GM18498 (cell line): ENCODE measurements at regions not wholly inside any gene's neighbourhood (a gene's known extent, or its start where the extent isn't known, plus 50 kb on each side); places are given as distances from the start of the nearest gene placed in this dataset.

Experiments used
- ATAC-seq: cut with Tn5 transposase; IDR thresholded peaks from one replicate; pipeline ENCODE4 v1.9.1; 2021; ENCODE audit warnings: mild to moderate bottlenecking, moderate library complexity; ENCODE audit not compliant: unreplicated experiment

DNA sequence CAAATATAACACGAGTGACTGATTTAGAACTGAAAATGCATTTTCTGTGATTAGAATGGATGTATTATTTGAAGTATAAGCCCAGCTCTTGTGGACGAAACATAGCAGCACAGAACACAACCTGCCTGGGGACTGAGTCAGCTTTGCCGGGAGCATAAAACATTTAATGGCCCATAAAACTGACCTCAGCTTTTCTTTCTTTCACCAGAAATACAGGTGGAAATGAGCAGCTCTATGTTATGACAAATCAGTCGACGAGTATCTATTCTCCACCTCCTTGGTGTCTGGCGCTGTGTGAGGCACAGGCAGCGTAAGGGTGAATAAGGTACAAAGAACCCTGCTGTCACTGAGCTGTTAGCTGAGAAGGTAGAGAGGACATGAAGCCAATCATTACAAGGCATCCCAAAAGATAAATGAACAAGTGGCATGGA lies 471.6 kb upstream of the AKR1E2 start:
- ATAC-seq, result no peak

DNA sequence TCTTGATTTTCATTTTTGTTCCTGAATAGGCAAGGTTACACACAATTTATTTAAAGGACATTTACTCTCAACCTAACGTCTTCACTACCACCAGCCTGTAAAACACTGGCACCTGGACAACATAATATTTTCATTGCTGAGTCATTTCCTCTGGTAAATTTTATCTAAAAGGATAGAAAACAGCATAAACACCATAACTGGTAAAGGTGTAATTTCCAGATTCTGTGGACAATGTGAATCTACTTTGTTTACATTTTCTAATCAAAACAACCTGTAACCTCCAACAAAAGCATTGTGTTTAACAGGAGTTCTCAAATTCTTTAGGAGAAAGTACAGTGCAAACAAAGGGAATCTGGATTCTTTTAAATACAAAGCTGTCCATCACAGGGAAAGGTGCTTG lies 472.0 kb upstream of the AKR1E2 start:
- no peak for ATAC-seq

DNA sequence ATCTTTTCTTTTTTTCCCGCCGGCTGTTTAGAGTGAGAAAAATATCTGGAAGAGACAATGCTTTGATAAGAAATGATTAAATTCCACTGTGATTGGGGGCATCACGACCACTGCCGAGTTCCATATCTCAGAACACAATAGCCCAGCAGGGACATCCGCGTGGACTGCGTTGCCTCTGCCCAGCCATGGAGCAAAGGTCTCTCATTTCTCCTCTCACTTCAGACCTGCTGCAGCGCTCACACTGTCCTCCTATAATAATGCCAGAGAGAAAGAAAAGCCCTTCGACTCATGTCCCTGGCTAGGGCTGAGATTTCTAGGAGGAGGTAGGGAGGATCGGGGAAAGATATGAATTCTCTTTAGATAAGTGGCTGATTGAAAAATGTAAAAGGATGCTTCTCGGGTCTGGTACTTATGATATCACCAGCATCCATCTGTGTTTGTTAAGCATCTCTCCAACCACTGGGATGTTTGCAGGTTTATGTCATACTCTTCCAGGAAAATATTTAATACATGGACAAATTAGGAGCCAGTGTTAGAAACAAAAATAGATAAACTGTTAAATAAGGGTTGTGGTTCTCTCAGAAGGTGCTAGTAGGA lies 472.9 kb upstream of the AKR1E2 start:
- ATAC-seq, result no peak

DNA sequence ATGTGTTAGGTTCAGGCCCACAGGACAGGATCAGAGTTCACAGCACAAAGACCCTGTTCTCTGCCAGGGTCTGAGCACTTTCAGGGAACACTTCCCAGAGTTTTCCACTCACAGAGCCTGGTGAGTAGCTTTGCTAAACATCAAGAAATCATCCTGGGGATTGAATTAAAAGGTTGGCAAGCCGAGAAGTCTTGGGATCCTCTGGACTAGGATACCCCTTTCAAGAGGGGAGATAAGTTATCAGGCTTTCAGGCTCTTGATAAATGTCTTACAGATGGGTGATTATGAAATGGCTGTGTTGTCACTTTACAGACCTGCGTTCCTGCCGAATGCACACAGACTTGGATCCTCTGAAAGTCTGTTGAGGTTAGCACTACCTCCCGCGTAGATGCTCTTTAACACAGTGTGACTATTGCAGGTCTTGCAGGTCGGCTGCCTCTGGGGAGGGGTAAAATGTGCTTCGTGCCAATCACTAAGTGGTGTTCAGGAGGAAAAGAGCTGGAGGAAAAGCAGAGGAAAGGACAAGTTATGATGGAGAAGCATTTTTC lies 473.5 kb upstream of the AKR1E2 start:
- ATAC-seq, result no peak

GRCh38 chr10:4351723-4352413 lies 474.1 kb upstream of the AKR1E2 start:
- ATAC-seq, result no peak

DNA sequence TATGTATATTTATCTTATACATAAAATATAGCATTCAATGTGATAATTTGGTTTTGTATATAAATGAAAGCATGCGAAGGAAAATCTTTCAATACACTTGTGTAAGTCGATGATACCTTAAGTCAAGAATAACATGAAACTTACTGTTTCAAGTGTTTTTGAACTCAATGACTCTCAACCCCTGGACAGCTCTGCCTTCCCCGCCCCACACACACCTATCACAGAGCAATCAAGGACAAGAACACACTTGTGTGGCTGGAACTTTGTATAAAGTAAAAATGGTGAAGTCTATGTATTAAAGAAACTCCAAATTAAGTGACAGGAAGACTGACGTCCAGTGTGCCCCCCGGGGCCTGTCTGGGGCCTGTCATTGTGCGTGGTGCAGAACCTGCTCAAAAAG lies 478.6 kb upstream of the AKR1E2 start:
- ATAC-seq, result no peak

DNA sequence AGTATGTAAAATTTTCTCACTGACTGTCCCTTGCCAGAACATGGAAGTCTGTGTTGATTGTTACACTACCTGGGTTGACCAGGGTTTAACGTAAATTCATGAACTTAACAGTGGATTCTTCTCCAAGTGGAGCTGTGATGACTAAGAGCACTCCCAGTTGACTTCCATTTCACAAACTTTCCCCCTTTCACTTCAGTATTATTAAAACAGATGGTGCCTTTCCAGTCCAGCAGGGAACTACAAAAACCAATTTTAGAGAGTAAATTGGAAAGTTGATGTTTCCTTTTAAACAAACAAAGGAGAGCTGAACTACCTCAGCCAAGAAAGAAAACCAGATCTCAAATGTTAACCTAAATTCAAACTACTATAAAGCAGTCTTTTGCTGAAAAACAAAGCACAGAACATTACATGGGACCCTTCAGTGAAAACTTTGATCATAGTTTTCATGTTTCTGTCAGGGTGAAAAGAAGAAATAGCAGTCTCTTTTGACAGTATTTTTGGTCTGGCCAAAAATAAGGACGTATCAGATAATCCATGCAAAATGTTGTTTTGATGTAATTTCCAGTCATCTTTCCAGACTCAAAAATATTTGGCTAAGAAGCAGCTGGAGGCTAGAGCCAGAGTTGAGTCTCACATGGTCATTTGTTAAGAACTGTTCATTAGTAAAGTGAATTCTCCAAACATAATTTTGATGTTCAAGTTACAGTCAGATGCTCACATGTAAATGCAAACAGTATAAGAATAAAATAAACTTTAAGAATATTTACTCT lies 479.9 kb upstream of the AKR1E2 start:
- ATAC-seq, result no peak

- ATAC-seq, result no peak
Measured at GRCh38 chr10:4344492-4344994, 481.5 kb upstream of the AKR1E2 start.

- no peak for ATAC-seq
Measured at GRCh38 chr10:4343873-4344272, 482.1 kb upstream of the AKR1E2 start.

DNA sequence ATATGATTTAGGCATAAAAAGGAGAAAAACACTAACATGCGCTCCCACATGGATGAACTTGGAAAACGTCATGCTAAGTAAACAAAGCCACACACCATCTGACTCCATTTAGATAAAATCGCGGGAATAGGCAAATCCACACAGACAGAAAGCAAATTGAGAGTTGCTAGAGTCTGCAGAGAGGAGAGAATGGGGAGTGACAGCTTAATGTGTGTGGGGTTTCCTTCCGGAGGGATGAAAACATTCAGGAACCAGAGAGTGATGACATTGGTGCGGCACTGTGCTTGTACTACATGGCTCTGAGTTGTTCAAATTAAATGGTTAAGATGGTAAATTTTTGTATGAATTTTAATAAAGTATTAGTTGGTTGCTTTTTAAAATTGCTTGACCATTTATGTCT lies 482.9 kb upstream of the AKR1E2 start:
- no peak for ATAC-seq

DNA sequence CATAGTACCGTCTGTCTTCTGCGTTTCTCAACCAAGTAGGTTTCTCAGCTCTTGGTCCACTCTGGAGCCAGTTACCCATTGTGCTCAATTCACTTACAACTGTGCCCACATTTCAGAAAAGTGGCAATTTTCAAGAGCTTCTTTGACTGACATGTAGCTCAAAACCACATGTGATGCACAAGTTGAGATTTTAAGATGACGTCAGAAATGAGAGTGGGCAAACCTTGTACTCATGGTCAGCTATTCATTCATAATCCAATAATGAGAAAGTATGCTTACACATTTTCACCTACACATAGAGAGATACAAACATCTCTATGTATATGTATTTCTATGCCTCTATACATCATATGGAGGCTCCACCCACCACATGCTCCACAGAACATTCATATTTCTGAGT lies 487.2 kb upstream of the AKR1E2 start:
- ATAC-seq, result no peak

GRCh38 chr10:4337563-4337962 lies 488.4 kb upstream of the AKR1E2 start:
- no peak for ATAC-seq

GRCh38 chr10:4334871-4335270 lies 491.1 kb upstream of the AKR1E2 start:
- no peak for ATAC-seq

GRCh38 chr10:4334015-4334414 lies 492.0 kb upstream of the AKR1E2 start:
- no peak for ATAC-seq

DNA sequence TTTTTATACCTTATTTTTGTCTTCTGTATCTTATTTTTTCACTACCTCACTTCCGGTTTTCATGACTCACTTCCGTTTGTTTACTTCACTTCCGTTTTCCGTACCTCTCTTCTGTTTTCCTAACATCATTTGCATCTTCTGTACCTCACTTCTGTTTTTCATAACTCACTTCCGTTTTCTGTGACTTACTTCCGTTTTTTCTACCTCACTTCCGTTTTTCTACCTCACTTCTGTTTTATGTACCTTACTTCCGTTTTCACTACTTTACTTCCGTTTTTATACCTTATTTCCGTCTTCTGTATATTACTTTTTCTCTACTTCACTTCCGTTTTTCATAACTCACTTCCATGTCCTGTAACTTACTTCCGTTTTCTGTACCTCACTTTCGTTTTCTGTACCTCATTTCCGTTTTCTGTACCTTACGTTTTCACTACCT lies 492.5 kb upstream of the AKR1E2 start:
- no peak for ATAC-seq

GRCh38 chr10:4332764-4333458 lies 493.1 kb upstream of the AKR1E2 start:
- ATAC-seq, result no peak

DNA sequence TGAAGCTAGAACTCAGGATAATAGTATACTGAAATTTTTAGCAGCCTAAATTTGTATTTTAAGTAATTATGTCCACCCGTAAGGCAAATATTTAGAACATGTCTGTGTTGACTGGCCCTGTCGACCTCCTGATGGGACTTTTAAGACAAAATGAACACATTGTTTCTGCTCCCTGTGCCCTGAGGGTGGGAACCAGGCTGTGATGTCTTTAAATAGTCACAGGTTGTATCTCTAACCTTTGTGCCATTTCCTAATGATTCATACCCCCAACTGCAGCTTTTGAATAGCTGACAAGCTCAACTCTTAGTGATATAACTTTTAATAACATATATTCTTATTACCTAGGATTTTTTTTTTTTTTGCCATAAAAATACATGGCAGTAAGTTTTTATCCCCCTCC lies 494.9 kb upstream of the AKR1E2 start:
- no peak for ATAC-seq

DNA sequence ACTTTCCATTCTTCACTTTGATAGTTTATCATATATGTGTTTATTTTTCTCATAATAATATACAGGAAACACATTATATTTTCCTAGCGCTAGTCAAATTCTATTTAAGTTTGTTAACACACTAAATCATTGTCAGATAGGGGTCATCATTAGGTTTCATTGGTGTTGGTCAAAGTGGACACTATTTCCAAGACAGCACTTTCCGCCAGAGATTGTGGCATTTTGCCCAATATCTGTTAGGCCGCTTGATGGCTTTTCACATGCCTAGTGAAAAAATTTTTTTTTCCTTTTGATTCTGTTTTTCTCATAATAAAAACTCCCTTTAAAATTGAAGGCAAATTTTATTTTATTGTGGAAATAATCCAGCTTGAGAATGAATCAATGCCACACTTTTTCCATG lies 495.4 kb upstream of the AKR1E2 start:
- no peak for ATAC-seq

DNA sequence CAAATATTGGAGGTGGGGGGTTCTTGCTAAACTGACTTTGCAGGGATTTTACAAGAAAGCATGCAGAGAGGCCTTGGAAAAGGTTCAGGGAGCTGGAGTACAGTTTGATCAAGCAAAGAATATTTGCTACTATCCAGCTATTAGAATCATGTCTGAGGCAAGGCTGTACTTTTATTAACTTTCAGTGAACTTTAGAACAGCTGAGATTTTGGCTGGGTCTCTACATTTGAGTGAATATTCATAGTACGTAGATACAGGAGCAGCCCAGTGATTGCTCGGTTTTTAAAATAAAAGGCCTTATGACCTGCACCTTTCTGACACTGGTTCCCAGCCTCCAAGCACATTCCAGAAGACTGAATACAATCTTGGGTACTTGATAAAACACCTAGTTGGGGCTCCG lies 496.8 kb upstream of the AKR1E2 start:
- ATAC-seq, result no peak

DNA sequence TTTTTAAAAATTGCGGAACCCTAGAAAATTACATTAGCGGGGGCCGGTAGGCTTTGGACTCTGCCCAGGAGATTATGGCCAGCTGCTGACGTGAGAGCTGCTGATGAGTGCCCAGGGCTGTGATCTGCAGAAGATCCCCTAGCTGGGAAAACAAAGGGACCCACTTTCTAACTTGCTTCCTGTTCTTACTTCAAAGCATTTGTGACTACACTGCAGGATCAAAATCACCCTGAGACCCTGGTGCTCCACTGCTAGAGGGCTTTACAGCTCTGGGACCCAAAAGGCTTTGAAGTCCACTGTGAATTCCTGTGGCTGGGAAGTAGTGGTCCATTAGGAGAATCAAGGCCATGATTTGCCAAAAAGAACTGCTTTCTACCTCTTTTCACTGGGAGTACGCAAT lies 499.4 kb upstream of the AKR1E2 start:
- ATAC-seq, result no peak

DNA sequence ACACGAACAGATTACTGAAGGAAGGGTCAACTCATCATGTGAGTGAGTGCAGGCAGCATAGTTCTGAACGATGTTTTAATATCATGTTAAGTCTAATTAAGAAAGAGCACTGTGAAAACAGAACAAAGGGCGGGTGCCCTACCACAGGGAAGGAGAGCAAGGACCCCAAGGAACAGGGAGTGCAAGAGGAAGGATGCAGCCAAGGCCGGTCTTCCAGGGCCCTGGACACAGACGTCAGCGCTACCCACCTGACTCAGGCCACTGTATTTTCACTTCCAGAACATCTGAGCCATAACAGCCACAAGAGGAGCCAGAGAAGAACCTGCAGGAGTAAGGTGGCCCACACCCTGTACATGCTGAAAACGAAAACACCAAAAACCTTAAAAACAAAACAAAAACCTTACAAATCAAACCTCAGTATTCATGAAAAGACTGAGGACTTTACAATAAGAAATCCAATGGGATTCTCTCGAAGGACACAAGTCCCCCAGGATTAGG lies 506.1 kb upstream of the AKR1E2 start:
- ATAC-seq, result no peak
